DND-41 (cell line): ENCODE measurements at regions not wholly inside any gene's neighbourhood (a gene's known extent, or its start where the extent isn't known, plus 50 kb on each side); places are given as distances from the start of the nearest gene placed in this dataset.

Experiments used
- CTCF ChIP-seq: IDR thresholded peaks from 2 replicates; pipeline ENCODE4 v1.5.1; 2012; ENCODE audit warnings: borderline replicate concordance, low read length, moderate library complexity, mild to moderate bottlenecking; ENCODE audit not compliant: poor library complexity, severe bottlenecking; ENCODE audit errors: extremely low read depth
- EZH2 ChIP-seq: IDR thresholded peaks from 3 replicates; pipeline ENCODE4 v1.6.1; 2012; ENCODE audit warnings: borderline replicate concordance, low read depth, mild to moderate bottlenecking, moderate library complexity, low read length, inconsistent platforms; ENCODE audit not compliant: severe bottlenecking

- TF ChIP-seq CTCF (no peak), EZH2 (no peak)
These were observed 453.0 kb downstream of the ADAMTS20 start for GRCh38 chr12:43098766-43099550.
